ENCODE measurements at regions not wholly inside any gene's neighbourhood (a gene's known extent, or its start where the extent isn't known, plus 50 kb on each side); places are given as distances from the start of the nearest gene placed in this dataset.

DNA sequence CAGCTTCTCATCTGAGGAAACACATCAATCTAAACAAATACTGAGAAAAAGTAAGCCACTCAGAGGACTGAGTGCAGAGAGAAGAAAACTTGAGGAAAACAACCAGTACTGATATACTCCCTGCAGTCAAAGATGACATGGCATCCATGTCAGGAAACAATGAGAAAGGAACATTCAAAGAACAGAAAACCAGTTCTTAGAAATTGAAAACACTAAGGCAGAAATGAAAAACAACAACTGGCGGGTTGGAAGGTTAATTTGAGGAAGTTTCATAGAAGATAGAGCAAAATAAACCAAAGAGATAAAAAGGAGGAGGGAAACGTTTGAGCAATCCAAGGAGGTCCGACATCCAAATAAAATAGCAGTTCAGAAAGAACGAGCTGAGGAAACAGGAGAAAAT lies 475.2 kb downstream of the HINT1 start:
- TF ChIP-seq, protein P1, sequence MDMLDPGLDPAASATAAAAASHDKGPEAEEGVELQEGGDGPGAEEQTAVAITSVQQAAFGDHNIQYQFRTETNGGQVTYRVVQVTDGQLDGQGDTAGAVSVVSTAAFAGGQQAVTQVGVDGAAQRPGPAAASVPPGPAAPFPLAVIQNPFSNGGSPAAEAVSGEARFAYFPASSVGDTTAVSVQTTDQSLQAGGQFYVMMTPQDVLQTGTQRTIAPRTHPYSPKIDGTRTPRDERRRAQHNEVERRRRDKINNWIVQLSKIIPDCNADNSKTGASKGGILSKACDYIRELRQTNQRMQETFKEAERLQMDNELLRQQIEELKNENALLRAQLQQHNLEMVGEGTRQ (CRISPR knock-in tag; IDR thresholded peaks at IDR 0.05): no peak
- TF ChIP-seq, protein P2, sequence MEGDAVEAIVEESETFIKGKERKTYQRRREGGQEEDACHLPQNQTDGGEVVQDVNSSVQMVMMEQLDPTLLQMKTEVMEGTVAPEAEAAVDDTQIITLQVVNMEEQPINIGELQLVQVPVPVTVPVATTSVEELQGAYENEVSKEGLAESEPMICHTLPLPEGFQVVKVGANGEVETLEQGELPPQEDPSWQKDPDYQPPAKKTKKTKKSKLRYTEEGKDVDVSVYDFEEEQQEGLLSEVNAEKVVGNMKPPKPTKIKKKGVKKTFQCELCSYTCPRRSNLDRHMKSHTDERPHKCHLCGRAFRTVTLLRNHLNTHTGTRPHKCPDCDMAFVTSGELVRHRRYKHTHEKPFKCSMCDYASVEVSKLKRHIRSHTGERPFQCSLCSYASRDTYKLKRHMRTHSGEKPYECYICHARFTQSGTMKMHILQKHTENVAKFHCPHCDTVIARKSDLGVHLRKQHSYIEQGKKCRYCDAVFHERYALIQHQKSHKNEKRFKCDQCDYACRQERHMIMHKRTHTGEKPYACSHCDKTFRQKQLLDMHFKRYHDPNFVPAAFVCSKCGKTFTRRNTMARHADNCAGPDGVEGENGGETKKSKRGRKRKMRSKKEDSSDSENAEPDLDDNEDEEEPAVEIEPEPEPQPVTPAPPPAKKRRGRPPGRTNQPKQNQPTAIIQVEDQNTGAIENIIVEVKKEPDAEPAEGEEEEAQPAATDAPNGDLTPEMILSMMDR (IDR thresholded peaks at IDR 0.05): no peak
- no peak for TF ChIP-seq FOXP4 (CRISPR knock-in tag; IDR thresholded peaks at IDR 0.05)
- TF ChIP-seq, protein P3, sequence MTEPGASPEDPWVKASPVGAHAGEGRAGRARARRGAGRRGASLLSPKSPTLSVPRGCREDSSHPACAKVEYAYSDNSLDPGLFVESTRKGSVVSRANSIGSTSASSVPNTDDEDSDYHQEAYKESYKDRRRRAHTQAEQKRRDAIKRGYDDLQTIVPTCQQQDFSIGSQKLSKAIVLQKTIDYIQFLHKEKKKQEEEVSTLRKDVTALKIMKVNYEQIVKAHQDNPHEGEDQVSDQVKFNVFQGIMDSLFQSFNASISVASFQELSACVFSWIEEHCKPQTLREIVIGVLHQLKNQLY (CRISPR knock-in tag; IDR thresholded peaks at IDR 0.05): no peak
- TF ChIP-seq SP1 (CRISPR knock-in tag; conservative IDR thresholded peaks at IDR 0.05): no peak
- no peak for TF ChIP-seq ZNF263 (CRISPR knock-in tag; IDR thresholded peaks at IDR 0.05; ENCODE audit: low read depth)
- TF ChIP-seq STAT6 (CRISPR knock-in tag; conservative IDR thresholded peaks at IDR 0.05; ENCODE audit: low read depth): no peak
- TF ChIP-seq KAT7 (CRISPR knock-in tag; IDR thresholded peaks at IDR 0.05; ENCODE audit: borderline replicate concordance): no peak
- TF ChIP-seq CREB1 (CRISPR knock-in tag; IDR thresholded peaks at IDR 0.05): no peak
- TF ChIP-seq SOX15 (CRISPR knock-in tag; IDR thresholded peaks at IDR 0.05): no peak
